ENCODE measurements at regions not wholly inside any gene's neighbourhood (a gene's known extent, or its start where the extent isn't known, plus 50 kb on each side); places are given as distances from the start of the nearest gene placed in this dataset.

DNA sequence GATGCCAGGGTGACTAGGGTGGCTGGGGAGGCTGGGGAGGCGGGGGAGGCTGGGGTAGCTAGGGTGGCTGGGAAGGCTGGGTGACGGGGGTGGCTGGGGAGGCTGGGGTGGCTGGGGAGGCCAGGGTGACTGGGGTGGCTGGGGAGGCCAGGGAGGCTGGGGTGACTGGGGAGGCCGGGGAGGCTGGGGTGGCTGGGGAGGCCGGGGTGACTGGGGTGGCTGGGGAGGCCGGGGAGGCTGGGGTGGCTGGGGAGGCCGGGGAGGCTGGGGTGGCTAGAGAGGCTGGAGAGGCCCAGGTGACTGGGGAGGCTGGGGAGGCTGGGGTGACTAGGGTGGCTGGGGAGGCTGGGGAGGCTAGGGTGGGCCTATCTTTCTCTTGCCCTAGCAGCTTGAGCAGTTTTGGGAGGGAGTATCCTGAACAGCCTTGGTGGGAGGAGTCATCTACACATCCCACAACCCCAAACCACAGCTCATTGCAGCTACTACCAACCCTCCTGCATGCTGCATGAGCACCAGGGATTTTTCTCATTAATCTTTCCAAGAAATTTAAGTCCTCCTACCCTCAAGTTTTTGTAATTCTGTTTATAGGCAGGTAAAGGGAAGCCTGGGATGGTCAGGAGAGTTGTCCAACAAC, 203.2 kb upstream of the IRX1 start:
- no peaks in the 10 kb centered on the region for H3K4me1 Mint-ChIP-seq (ENCODE audit: unreplicated experiment)

DNA sequence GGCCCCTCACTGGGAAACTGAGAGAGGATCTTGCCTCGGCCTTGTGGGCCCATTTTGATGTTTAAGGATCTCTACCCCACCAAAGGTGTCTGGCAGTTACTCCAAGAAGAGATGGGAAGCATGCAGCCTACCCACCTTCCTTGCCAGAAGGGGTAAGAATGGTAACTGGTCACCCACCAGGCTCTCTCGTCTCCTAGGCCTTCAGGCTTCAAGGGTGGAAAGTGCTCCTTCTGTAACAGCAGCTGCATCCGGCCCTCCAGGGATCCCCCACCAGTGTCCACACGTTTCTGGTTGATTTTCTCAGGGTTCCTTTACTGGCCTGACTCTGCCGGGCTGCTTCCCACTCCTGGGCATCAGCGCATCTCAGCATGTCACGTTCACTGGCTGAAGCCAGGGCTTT, 204.4 kb upstream of the IRX1 start:
- H3K27ac Mint-ChIP-seq (ENCODE audit: unreplicated experiment) = no peak overlapping the region
- no peaks in the 10 kb centered on the region for H3K36me3 Mint-ChIP-seq (ENCODE audit: unreplicated experiment)
- TF ChIP-seq, protein P1, sequence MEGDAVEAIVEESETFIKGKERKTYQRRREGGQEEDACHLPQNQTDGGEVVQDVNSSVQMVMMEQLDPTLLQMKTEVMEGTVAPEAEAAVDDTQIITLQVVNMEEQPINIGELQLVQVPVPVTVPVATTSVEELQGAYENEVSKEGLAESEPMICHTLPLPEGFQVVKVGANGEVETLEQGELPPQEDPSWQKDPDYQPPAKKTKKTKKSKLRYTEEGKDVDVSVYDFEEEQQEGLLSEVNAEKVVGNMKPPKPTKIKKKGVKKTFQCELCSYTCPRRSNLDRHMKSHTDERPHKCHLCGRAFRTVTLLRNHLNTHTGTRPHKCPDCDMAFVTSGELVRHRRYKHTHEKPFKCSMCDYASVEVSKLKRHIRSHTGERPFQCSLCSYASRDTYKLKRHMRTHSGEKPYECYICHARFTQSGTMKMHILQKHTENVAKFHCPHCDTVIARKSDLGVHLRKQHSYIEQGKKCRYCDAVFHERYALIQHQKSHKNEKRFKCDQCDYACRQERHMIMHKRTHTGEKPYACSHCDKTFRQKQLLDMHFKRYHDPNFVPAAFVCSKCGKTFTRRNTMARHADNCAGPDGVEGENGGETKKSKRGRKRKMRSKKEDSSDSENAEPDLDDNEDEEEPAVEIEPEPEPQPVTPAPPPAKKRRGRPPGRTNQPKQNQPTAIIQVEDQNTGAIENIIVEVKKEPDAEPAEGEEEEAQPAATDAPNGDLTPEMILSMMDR (IDR thresholded peaks at IDR 0.05) = no peak
- H3K4me1 Mint-ChIP-seq (ENCODE audit: unreplicated experiment) = no peaks in the 10 kb centered on the region
- H3K4me3 Mint-ChIP-seq (ENCODE audit: unreplicated experiment) = no peak overlapping the region
- no peak for DNase-seq (ENCODE audit: extremely low spot score, unreplicated experiment)
- H3K27me3 Mint-ChIP-seq (ENCODE audit: unreplicated experiment) = no peaks in the 10 kb centered on the region
- peaks cover 14% of the 10 kb centered on the region for H3K9me3 Mint-ChIP-seq (ENCODE audit: unreplicated experiment)

More for the DNA sequence above, 203.2 kb upstream of the IRX1 start:
- H3K36me3 Mint-ChIP-seq (ENCODE audit: unreplicated experiment) = no peaks in the 10 kb centered on the region
- DNase-seq (ENCODE audit: extremely low spot score, unreplicated experiment) = no peak
- H3K27ac Mint-ChIP-seq (ENCODE audit: unreplicated experiment) = no peak overlapping the region
- peaks cover 5% of the 10 kb centered on the region for H3K9me3 Mint-ChIP-seq (ENCODE audit: unreplicated experiment)
- TF ChIP-seq, protein P1 (IDR thresholded peaks at IDR 0.05) = no peak
- no peaks in the 10 kb centered on the region for H3K27me3 Mint-ChIP-seq (ENCODE audit: unreplicated experiment)
- H3K4me3 Mint-ChIP-seq (ENCODE audit: unreplicated experiment) = no peak overlapping the region

DNA sequence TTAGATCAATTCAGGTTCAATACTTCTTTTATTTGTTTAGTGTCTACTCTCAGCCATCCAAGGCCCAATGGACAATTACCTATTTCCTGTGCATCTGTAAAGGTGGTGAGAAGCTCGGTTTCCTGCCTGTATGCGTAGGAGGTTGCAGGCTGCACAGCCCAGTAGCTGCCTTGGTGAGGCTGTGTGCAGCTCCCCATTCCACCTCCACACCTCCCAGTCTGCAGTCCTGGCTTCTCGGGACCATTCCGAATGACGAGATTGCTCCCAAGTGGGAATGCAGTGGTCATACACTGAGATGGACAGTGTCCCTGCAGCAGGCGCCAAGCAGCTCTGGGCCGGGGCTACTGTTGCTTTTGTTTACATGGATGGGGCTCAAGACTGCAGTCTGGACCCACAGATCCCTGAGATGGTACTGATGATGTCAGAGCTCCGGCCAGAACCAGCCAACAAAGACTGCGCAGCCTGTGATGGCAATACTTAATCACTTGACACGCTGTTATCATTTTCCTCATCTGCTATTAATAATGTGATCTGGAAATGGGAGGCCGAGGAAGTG, 206.1 kb upstream of the IRX1 start:
- no peaks in the 10 kb centered on the region for H3K4me1 Mint-ChIP-seq (ENCODE audit: unreplicated experiment)
- H3K9me3 Mint-ChIP-seq (ENCODE audit: unreplicated experiment) = peaks cover 23% of the 10 kb centered on the region
- DNase-seq (ENCODE audit: extremely low spot score, unreplicated experiment) = no peak
- H3K27me3 Mint-ChIP-seq (ENCODE audit: unreplicated experiment) = no peaks in the 10 kb centered on the region
- TF ChIP-seq, protein P1 (IDR thresholded peaks at IDR 0.05) = no peak
- H3K27ac Mint-ChIP-seq (ENCODE audit: unreplicated experiment) = no peak overlapping the region
- no peak overlapping the region for H3K4me3 Mint-ChIP-seq (ENCODE audit: unreplicated experiment)
- H3K36me3 Mint-ChIP-seq (ENCODE audit: unreplicated experiment) = no peaks in the 10 kb centered on the region

DNA sequence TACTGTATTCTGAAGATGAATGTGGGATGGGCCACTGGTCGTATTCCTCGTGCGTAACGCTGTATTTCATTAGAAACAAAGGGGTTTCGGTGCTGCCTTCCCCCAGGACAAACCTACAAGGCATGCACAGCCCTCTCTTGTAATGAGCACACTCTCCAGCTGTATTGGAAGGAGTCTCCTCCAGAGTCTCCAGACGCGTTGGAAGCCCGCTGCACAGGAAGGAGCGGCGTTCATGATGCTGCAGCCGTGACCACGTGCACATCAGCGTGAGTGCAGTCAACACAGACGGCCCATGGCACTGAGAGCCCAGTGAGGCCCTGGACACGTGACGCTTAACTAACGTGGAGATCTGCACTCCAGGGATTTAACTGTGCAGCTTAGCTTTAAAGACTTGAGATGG, 209.0 kb upstream of the IRX1 start:
- Mint-ChIP-seq H3K27me3 (ENCODE audit: unreplicated experiment) (no peaks in the 10 kb centered on the region), H3K27ac (ENCODE audit: unreplicated experiment) (no peak overlapping the region), H3K4me3 (ENCODE audit: unreplicated experiment) (no peak overlapping the region), H3K4me1 (ENCODE audit: unreplicated experiment) (no peaks in the 10 kb centered on the region), H3K9me3 (ENCODE audit: unreplicated experiment) (peaks cover 30% of the 10 kb centered on the region), H3K36me3 (ENCODE audit: unreplicated experiment) (no peaks in the 10 kb centered on the region)
- TF ChIP-seq, protein P1 (IDR thresholded peaks at IDR 0.05) = no peak
- DNase-seq (ENCODE audit: extremely low spot score, unreplicated experiment) = peak; percentile 56

- H3K27ac Mint-ChIP-seq (ENCODE audit: unreplicated experiment) = no peak overlapping the region
- TF ChIP-seq, protein P1 (IDR thresholded peaks at IDR 0.05) = no peak
- no peak overlapping the region for H3K4me3 Mint-ChIP-seq (ENCODE audit: unreplicated experiment)
Measured at GRCh38 chr5:3385991-3386519, 209.6 kb upstream of the IRX1 start.

More at GRCh38 chr5:3385991-3386519, 209.6 kb upstream of the IRX1 start:
- H3K4me1 Mint-ChIP-seq (ENCODE audit: unreplicated experiment) = no peaks in the 10 kb centered on the region
- H3K36me3 Mint-ChIP-seq (ENCODE audit: unreplicated experiment) = no peaks in the 10 kb centered on the region
- H3K9me3 Mint-ChIP-seq (ENCODE audit: unreplicated experiment) = peaks cover 30% of the 10 kb centered on the region
- H3K27me3 Mint-ChIP-seq (ENCODE audit: unreplicated experiment) = no peaks in the 10 kb centered on the region
- peak; percentile 38 for DNase-seq (ENCODE audit: extremely low spot score, unreplicated experiment)
